ENCODE measurements at regions not wholly inside any gene's neighbourhood (a gene's known extent, or its start where the extent isn't known, plus 50 kb on each side); places are given as distances from the start of the nearest gene placed in this dataset.

GRCh38 chr9:18149471-18150011 is 324.4 kb upstream of the ADAMTSL1 start:
- DNase-seq: no peak

GRCh38 chr9:18154661-18155060 is 319.3 kb upstream of the ADAMTSL1 start:
- no peak for DNase-seq

GRCh38 chr9:18159254-18159653 is 314.7 kb upstream of the ADAMTSL1 start:
- no peak for DNase-seq

DNA sequence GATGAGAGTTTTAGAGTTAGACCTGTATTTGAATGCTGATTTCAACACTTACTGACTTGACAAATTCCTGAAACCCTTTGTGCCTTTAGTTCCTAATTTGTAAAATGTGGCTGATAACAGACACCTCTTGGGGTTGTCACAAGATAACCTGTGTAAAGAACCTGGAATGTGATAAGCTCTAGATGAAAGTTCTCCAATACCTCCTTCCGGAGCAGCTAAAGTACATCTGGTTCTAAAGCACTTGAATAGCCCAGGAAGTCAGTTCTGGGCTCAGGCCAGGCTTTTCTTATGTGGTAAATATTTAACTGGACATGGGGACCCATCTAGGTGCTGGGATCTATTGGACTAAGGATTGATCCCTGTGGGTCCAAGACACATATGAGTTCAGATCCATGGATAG is 310.8 kb upstream of the ADAMTSL1 start:
- no peak for DNase-seq

DNA sequence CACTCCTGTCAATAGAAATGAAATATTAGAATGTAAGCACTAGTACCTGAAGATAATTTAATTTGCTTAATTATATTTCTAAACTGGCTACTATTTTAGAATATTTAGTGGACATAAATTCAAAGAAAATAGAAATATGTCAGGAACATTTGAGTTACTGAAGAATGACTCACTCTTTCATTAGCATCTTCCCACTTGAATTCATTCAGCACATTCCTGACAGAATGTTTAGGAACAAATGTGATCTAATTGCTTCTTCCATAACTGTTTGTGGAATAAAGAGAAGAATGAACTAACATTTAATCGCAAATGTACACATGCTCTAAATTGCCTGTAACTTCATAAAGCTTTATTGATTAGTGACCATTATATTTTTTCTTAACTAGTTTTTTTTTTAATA is 306.2 kb upstream of the ADAMTSL1 start:
- DNase-seq: no peak

DNA sequence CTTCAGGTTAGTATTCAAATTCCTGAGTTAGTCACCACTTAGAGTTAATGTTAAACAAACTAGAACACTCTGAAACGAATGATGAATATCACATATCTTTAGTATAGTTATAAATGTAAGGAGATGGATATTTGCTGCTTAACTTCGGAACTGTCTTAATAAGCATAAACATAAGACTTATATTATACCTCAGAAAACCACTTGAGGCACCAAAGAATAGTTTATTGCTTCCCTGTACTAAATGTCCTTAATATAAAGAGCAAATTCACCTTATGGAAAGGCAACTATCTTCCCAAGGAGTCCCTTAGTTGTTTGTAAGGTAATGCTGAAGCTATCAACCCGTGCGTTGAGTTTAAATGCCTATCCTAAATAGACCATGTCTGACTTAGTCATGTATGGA is 300.0 kb upstream of the ADAMTSL1 start:
- no peak for DNase-seq

DNA sequence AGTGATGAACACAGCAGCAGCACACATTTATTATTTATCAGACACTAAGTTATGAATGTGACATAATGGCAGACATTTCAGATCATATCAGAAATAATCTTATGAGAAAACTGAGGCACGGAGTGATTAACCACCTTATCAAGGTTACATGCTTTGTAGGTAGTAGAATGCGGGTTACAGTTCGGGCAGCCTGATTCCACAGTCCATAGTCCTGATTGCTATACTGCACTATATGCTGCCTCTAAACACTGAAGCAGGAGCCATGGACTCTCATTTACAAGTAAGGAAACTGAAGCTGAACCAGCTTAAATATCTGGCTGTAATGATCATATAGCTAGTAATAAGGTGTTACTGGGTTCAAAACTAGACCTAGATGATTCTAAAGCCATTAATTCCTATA is 291.3 kb upstream of the ADAMTSL1 start:
- DNase-seq: no peak

DNA sequence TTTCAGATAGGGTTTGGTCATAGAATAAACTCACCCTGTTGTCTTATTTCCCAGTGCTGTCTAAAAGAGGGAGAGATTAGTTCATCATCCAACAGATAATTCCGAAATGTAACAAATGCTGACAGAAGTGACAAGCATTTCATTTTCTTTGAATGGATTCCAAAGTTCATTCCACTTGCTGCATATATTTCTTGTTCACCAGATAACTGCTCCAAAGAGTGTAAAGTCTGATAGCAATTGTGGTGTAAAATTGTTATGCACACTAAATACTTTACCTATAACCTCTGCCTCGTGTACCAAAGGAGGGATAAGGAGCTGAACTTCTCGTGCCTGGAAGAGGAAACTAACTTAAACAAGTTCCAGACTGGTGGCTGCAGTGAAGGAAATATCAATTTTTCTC is 290.0 kb upstream of the ADAMTSL1 start:
- DNase-seq: no peak

- DNase-seq: peak in 1 of 2 donors; percentile 20
Measured at GRCh38 chr9:18184401-18184800, 289.6 kb upstream of the ADAMTSL1 start.

DNA sequence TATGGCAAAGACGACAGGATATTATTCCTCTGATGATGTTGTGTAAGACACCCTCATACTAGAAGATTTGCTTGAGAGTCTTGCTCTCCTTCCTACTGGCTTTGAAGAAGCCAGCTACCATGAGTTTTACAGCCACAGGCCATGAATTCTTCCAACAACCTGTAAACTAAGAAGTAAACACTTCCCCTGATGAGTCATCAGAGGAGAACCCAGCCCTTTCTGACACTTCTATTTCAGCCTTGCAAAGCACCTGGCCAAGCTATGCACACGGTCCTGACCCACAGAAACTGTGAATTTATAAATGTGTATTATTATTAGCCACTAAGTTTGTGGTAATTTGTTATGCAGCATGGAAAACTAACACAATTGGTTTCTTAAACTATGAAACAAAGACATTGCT is 288.8 kb upstream of the ADAMTSL1 start:
- DNase-seq: no peak

DNA sequence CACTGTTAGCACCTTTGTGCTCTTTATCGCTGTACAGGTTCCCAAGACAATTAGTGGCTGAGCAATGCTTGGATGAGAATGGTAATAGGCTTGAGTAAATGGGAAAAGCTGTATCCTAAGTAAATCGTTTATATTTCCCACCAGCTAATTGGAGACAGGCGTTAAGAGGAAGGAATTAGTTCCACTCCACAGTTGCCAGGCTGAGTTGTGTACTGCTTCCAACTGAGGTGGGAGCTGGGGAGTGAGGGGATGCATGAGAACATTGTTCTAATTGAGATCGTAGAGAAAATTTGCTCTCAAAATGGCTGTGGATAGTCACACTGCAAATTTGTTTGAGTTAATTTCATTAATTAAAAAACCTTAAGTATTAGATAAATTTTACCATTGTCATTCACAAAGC is 285.0 kb upstream of the ADAMTSL1 start:
- no peak for DNase-seq

DNA sequence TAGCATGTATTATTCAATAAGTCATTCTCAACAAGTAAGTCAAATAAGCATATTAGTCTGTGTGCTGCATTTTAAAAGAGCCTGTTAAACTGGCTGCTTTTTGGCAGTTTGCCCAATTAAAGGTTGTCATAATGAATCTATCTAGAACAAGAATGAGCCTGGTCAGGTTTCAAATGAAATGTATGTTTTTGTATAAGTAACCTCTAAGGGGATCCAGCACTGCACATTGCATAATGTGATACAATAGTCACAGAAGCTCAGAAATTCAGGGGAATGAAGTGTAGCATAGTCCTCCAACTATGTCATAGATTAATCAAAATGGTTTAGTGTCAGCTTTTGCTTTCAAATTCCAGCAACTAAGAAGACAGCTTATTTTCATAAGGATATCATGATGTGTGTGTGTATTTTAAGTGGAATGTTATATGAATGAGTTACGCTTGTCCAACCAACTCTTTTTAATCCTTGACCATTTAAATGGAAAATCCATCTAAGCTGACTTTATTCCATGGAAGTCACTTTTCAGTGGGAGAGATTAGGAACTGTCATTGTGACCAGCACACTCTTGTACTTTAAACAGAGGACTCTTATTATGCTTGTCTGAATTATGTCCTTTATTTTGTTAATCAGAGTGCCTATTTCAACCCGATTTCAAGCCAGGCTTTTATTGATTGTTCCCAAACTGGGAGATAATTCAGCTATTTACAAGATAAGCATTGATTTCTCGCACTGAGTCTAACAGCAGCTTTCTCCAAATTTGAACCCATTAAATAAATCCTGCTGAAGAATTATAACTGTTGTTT is 283.9 kb upstream of the ADAMTSL1 start:
- DNase-seq: peak in 1 of 2 donors; percentile 20

DNA sequence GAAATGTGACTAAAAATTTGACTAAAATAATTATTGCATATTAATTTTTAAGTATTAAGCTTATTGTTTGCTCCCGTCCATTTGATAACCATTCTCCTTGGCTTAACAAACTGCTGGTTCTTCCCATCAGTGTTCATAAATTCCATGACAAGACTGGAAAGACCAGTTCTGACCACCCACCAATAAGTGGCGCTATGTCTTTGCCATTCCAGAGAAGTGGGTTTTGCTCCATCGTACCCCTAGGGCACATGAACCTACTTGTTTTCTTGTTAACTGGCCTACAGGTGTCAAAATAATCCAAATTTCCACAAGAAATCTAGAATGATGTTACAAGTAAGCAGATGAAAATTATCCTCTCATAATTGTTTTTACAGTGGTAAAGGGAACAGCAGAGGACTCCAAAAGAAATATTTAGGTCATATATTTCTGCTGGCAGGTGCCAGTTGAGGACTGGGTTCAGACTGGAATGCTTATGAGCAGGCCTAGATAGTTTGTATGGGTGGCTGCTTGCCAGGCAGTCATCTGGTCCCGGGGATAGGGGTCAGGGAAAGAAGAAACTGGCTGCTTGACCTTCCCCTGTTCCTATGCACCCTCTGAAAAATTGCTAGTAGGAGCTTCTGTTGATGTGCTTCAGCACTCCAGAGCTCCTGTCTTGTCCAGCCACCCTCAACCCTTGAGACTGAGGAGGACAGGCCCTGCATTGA is 283.1 kb upstream of the ADAMTSL1 start:
- DNase-seq: no peak

DNA sequence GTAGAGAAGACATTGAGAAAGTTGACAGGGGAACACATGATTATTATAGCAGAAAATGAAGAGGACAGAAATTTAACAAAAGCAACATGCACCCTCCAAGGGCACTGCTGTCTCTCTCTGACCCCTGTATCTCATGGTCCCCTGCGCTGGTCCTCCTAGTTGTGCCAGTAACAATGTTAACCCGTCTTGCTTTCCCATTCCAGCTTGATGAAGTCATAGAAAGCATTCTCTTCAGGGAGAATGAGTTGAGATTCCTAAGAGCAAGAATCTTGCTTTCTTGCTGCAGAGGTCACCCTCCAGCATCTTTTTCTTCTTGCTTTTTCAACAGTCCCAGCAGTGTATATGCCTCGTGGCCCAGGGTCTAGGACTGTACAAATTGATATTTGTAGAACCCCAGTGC is 279.6 kb upstream of the ADAMTSL1 start:
- no peak for DNase-seq

DNA sequence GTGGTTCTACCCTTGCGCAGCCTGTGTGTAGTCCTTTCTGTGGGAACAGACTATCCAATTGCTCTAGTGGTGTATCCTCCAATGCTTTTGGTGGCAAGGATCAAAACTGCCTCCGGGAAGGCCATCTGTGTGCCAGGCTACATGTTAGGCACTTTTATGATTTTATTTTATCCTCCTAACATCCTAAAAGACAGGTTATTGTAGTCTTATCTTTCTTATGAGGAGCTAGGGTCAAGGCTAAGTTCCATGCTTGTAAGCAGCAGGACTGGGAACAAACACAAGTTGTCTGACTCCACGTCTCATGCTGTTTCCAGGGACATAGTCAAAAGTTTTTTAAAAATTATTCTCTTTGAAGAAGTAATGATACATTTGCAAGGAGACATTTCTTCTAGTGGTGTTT is 278.7 kb upstream of the ADAMTSL1 start:
- DNase-seq: no peak

GRCh38 chr9:18202924-18203323 is 271.0 kb upstream of the ADAMTSL1 start:
- no peak for DNase-seq

- DNase-seq: no peak
Measured at GRCh38 chr9:18207735-18208134, 266.2 kb upstream of the ADAMTSL1 start.

DNA sequence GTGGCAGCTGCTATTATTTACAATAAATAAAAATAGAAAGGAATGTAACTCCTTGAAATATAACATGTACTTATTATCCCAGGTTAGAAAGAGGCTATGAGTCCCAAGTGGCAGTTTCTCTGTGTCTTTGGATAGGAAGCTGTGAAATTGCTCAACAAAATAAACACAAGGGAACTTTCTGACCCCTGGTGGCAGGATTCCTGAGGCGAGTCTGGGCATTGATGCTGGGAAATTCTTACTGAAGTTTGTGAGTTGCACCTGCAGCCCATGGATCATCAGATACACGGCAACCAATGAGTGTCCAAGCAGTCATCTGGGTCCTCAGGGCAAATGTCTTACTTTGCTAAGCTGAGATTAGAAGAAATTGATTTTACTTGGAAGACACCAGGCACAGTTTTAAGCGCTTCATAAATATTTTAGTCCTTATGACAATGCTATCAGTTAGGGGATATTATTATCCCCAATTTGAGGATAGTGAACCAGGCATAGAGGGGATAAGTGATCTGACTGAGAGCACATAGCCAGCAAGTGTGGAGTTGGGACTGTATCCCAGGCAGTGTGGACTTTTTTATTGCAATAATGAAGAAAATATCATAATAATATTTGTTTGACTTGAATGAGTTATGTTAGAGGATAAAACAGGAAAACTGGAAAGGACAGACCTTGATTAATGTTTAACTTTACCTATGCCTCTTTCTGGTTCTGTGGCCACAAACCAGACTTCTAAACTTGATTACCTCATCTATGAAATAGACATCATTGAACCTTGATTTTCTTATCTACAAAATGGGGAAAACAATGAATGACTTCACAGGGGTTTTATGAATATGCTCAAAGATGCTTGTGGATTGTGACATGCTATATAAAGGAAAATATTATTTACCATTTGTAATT is 265.5 kb upstream of the ADAMTSL1 start:
- DNase-seq: peak; percentile 21 to 28

DNA sequence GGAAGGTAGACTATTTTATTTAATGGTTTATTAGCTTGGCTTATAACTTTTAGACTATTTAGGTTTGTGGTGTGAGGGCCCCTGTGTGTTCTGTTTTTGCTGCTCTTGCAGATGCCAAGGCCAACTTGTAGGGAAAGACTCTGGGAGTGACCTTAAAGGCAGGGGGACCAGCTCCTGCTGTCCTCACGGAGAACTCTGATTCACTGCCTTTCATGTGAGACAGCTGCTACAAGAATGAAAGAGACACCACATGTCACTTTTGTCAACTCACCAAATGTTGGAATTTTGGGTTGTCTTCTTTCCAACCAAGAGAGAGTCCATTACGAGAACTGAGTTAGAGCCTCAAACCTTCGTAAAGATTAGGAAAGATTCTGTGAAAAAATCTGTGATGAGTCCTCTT is 258.3 kb upstream of the ADAMTSL1 start:
- no peak for DNase-seq

GRCh38 chr9:18216376-18216775 is 257.6 kb upstream of the ADAMTSL1 start:
- DNase-seq: no peak

- no peak for DNase-seq
Measured at GRCh38 chr9:18228101-18228500, 245.9 kb upstream of the ADAMTSL1 start.

GRCh38 chr9:18229992-18230676 is 243.8 kb upstream of the ADAMTSL1 start:
- DNase-seq: no peak

Measured in right lung (tissue), 2 donors.